ENCODE measurements at regions not wholly inside any gene's neighbourhood (a gene's known extent, or its start where the extent isn't known, plus 50 kb on each side); places are given as distances from the start of the nearest gene placed in this dataset.
"Not testable (repeated sequence)": the region's sequence is repeated elsewhere in the genome, so short reads cannot be mapped to it uniquely, and the experiment has no call there.

- no peak for DNase-seq
These were observed 657.3 kb upstream of the PFKP start for GRCh38 chr10:2410049-2410448.

GRCh38 chr10:2401459-2401858, 664.1 kb upstream of the ADARB2 start:
- DNase-seq: no peak

- DNase-seq: no peak
These were observed 662.2 kb upstream of the ADARB2 start for GRCh38 chr10:2399482-2399881.

GRCh38 chr10:2392145-2392812, 655.0 kb upstream of the ADARB2 start:
- DNase-seq: no peak

GRCh38 chr10:2387672-2388071, 650.3 kb upstream of the ADARB2 start:
- DNase-seq: no peak

GRCh38 chr10:2387261-2387660, 649.9 kb upstream of the ADARB2 start:
- no peak for DNase-seq

- DNase-seq: no peak
These were observed 642.9 kb upstream of the ADARB2 start for GRCh38 chr10:2380218-2380617.

GRCh38 chr10:2367083-2367482, 629.8 kb upstream of the ADARB2 start:
- no peak for DNase-seq

- DNase-seq: no peak
These were observed 629.1 kb upstream of the ADARB2 start for GRCh38 chr10:2366264-2366931.

GRCh38 chr10:2362331-2362730, 625.0 kb upstream of the ADARB2 start:
- DNase-seq: no peak

- no peak for DNase-seq
These were observed 621.3 kb upstream of the ADARB2 start for GRCh38 chr10:2358586-2358985.

- no peak for DNase-seq
These were observed 619.3 kb upstream of the ADARB2 start for GRCh38 chr10:2356670-2357069.

- no peak for DNase-seq
These were observed 614.2 kb upstream of the ADARB2 start for GRCh38 chr10:2351566-2351965.

GRCh38 chr10:2342206-2342605, 604.9 kb upstream of the ADARB2 start:
- no peak for DNase-seq

GRCh38 chr10:2340831-2341647, 603.7 kb upstream of the ADARB2 start:
- DNase-seq: no peak

GRCh38 chr10:2335626-2336025, 598.3 kb upstream of the ADARB2 start:
- DNase-seq: no peak

GRCh38 chr10:2334575-2334974, 597.2 kb upstream of the ADARB2 start:
- DNase-seq: no peak

- DNase-seq: no peak
These were observed 591.8 kb upstream of the ADARB2 start for GRCh38 chr10:2329082-2329481.

- no peak for DNase-seq
These were observed 589.1 kb upstream of the ADARB2 start for GRCh38 chr10:2326411-2326810.

GRCh38 chr10:2315045-2315485, 577.7 kb upstream of the ADARB2 start:
- not testable (repeated sequence) for DNase-seq

GRCh38 chr10:2306081-2306480, 568.8 kb upstream of the ADARB2 start:
- no peak for DNase-seq

GRCh38 chr10:2303169-2303568, 565.8 kb upstream of the ADARB2 start:
- no peak for DNase-seq

- DNase-seq: no peak
These were observed 563.9 kb upstream of the ADARB2 start for GRCh38 chr10:2301227-2301626.

- no peak for DNase-seq
These were observed 562.9 kb upstream of the ADARB2 start for GRCh38 chr10:2300231-2300630.

Data from CD4-positive, alpha-beta T cell treated with Interleukin-10 for 1 hour (primary cell).